Osteocyte (in vitro differentiated cells): ENCODE measurements at regions not wholly inside any gene's neighbourhood (a gene's known extent, or its start where the extent isn't known, plus 50 kb on each side); places are given as distances from the start of the nearest gene placed in this dataset.

Experiments used
- DNase-seq: peaks from one replicate; pipeline ENCODE4 v3.0.0; 2021; ENCODE audit warnings: mixed read lengths; ENCODE audit not compliant: unreplicated experiment; ENCODE audit errors: extremely low spot score
- H3K27ac Mint-ChIP-seq: one replicate; pipeline ENCODE4 v1.8.0; 2021; ENCODE audit warnings: mild to moderate bottlenecking, mixed read lengths; ENCODE audit not compliant: unreplicated experiment
- H3K27me3 Mint-ChIP-seq: one replicate; pipeline ENCODE4 v1.8.0; 2021; ENCODE audit warnings: mixed read lengths; ENCODE audit not compliant: unreplicated experiment
- H3K36me3 Mint-ChIP-seq: one replicate; pipeline ENCODE4 v1.8.0; 2021; ENCODE audit warnings: mixed read lengths; ENCODE audit not compliant: unreplicated experiment
- H3K4me1 Mint-ChIP-seq: one replicate; pipeline ENCODE4 v1.8.0; 2021; ENCODE audit warnings: mixed read lengths; ENCODE audit not compliant: unreplicated experiment
- H3K4me3 Mint-ChIP-seq: one replicate; pipeline ENCODE4 v1.8.0; 2021; ENCODE audit warnings: mild to moderate bottlenecking, moderate library complexity, mixed read lengths; ENCODE audit not compliant: unreplicated experiment
- H3K9me3 Mint-ChIP-seq: one replicate; pipeline ENCODE4 v1.8.0; 2021; ENCODE audit warnings: mixed read lengths; ENCODE audit not compliant: unreplicated experiment
- TF ChIP-seq, protein P1 (sequence below): fragments of 200-600 bp; sonication (generic); IDR thresholded peaks from 2 replicates; pipeline ENCODE4 v1.5.0; 2021; ENCODE audit warnings: antibody characterized with exemption, mild to moderate bottlenecking, moderate library complexity

GRCh38 chr7:156383526-156383925 is 257.0 kb upstream of the RNF32 start:
- TF ChIP-seq, protein P1, sequence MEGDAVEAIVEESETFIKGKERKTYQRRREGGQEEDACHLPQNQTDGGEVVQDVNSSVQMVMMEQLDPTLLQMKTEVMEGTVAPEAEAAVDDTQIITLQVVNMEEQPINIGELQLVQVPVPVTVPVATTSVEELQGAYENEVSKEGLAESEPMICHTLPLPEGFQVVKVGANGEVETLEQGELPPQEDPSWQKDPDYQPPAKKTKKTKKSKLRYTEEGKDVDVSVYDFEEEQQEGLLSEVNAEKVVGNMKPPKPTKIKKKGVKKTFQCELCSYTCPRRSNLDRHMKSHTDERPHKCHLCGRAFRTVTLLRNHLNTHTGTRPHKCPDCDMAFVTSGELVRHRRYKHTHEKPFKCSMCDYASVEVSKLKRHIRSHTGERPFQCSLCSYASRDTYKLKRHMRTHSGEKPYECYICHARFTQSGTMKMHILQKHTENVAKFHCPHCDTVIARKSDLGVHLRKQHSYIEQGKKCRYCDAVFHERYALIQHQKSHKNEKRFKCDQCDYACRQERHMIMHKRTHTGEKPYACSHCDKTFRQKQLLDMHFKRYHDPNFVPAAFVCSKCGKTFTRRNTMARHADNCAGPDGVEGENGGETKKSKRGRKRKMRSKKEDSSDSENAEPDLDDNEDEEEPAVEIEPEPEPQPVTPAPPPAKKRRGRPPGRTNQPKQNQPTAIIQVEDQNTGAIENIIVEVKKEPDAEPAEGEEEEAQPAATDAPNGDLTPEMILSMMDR = no peak
- Mint-ChIP-seq H3K27me3 (no peaks in the 10 kb centered on the region), H3K27ac (no peak overlapping the region), H3K4me3 (no peak overlapping the region), H3K9me3 (peaks cover 16% of the 10 kb centered on the region), H3K4me1 (no peaks in the 10 kb centered on the region), H3K36me3 (no peaks in the 10 kb centered on the region)
- DNase-seq = no peak

- Mint-ChIP-seq H3K4me3 (no peak overlapping the region), H3K36me3 (no peaks in the 10 kb centered on the region), H3K27ac (no peak overlapping the region), H3K27me3 (no peaks in the 10 kb centered on the region), H3K4me1 (no peaks in the 10 kb centered on the region), H3K9me3 (peaks cover 15% of the 10 kb centered on the region)
- no peak for DNase-seq
- TF ChIP-seq, protein P1 = no peak
Measured at GRCh38 chr7:156380261-156380660, 260.3 kb upstream of the RNF32 start.

GRCh38 chr7:156379324-156380070 is 261.1 kb upstream of the RNF32 start:
- Mint-ChIP-seq H3K27ac (no peak overlapping the region), H3K36me3 (no peaks in the 10 kb centered on the region), H3K4me1 (no peaks in the 10 kb centered on the region), H3K9me3 (peaks cover 17% of the 10 kb centered on the region), H3K27me3 (no peaks in the 10 kb centered on the region), H3K4me3 (no peak overlapping the region)
- TF ChIP-seq, protein P1 = no peak
- DNase-seq = no peak

GRCh38 chr7:156378806-156379205 is 261.8 kb upstream of the RNF32 start:
- H3K27me3 Mint-ChIP-seq = no peaks in the 10 kb centered on the region
- no peak overlapping the region for H3K4me3 Mint-ChIP-seq
- H3K4me1 Mint-ChIP-seq = no peaks in the 10 kb centered on the region
- peaks cover 17% of the 10 kb centered on the region for H3K9me3 Mint-ChIP-seq
- TF ChIP-seq, protein P1 = no peak
- H3K27ac Mint-ChIP-seq = no peak overlapping the region
- no peak for DNase-seq
- H3K36me3 Mint-ChIP-seq = no peaks in the 10 kb centered on the region

GRCh38 chr7:156376317-156376716 is 264.3 kb upstream of the RNF32 start:
- no peaks in the 10 kb centered on the region for H3K27me3 Mint-ChIP-seq
- no peak for DNase-seq
- H3K9me3 Mint-ChIP-seq = peaks cover 15% of the 10 kb centered on the region
- TF ChIP-seq, protein P1 = no peak
- no peaks in the 10 kb centered on the region for H3K4me1 Mint-ChIP-seq
- no peak overlapping the region for H3K4me3 Mint-ChIP-seq
- H3K36me3 Mint-ChIP-seq = no peaks in the 10 kb centered on the region
- no peak overlapping the region for H3K27ac Mint-ChIP-seq
